Inflammatory macrophage treated with lipopolysaccharide for 4 hours (primary cell): ENCODE measurements at regions not wholly inside any gene's neighbourhood (a gene's known extent, or its start where the extent isn't known, plus 50 kb on each side); places are given as distances from the start of the nearest gene placed in this dataset.
A peak's percentile ranks its signal among the peaks of the same experiment; 100 is the strongest.

Experiments used
- DNase-seq: peaks from one replicate; pipeline ENCODE4 v3.0.0-alpha.2; 2020

GRCh38 chr13:34257966-34258365 lies 440.0 kb downstream of the RFC3 start:
- peak; percentile 69 for DNase-seq

- DNase-seq: no peak
Observed at GRCh38 chr13:34258646-34259386, 440.9 kb downstream of the RFC3 start.

DNA sequence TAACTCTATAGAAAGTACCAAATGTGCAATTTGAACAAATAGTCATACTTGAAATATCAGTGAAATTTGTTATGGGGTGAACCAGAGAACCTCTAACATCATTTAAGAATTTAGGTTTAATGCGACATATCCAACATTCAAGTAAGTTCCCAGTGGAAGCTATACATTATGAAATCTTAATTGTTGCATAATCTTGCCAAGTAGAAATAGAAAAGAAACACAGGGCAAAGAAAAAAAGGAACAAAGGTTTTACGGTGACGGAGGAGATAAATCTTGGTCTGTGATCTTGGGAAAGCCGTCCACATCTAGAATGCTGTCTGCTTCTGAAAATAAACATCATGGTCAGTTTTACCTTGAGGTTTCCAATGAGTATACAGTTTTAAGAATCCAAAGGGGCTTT lies 445.7 kb downstream of the RFC3 start:
- peak; percentile 41 for DNase-seq

- DNase-seq: no peak
Observed at GRCh38 chr13:34265046-34265679, 447.2 kb downstream of the RFC3 start.

DNA sequence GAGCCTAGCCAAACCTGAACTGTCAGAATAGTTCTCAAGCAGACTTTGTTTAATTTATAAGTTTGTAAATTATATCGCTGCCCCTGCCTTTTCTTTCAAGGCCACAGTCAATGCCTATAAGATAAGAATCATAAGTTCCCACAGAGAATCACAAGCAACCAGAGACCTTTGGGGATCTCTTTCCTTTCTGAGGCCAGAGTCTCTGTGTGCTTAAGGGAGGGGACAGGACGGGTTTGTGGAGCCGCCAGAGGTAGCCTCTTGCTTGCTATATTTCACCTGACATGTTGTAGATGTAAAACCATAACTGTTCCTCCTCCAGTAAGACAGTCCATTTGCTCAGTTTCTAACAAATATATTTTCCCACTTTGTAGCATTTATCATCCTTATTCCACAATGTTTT lies 458.8 kb downstream of the RFC3 start:
- no peak for DNase-seq

GRCh38 chr13:34277936-34278335 lies 460.0 kb downstream of the RFC3 start:
- no peak for DNase-seq

- no peak for DNase-seq
Observed at GRCh38 chr13:34278780-34279179, 460.8 kb downstream of the RFC3 start.

DNA sequence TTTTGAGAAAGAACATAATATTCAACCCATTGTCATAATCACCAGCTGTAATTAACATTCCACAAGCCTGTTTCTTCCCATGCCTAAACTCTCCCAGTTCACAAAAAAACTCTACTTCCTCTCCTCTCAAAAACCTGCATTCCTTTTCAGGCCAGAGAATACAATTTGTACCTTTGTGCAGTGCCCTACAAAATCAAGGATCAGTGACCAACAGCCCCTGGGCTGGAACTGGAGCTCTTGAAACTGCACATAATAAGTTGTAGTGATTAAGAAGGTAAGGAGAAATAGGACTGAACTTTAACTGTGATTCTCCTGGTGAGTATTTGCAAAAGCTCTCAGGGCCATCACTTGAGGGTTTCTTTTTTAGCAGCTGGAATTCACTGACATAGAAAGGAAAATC lies 472.7 kb downstream of the RFC3 start:
- DNase-seq: no peak

- DNase-seq: no peak
Observed at GRCh38 chr13:34294483-34295129, 476.7 kb downstream of the RFC3 start.

DNA sequence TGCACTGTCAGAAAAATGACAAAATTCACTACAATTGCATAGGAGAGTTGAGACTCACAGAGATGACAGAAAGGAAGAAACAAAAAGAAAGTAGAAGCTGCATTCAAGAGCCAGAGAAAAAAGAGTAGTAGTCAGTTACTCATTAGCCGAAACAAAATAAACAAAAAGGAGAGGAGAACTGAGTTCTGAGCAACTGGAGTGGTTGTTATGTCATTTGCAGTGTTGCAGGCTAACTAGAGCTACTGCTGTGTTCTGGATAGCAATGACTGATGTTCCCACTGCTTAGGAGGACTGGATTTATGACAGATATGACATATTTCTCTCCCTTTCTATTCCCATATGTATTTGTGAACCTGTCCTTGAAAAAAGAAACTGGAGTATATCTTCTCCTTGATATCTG lies 482.6 kb downstream of the RFC3 start:
- DNase-seq: no peak

DNA sequence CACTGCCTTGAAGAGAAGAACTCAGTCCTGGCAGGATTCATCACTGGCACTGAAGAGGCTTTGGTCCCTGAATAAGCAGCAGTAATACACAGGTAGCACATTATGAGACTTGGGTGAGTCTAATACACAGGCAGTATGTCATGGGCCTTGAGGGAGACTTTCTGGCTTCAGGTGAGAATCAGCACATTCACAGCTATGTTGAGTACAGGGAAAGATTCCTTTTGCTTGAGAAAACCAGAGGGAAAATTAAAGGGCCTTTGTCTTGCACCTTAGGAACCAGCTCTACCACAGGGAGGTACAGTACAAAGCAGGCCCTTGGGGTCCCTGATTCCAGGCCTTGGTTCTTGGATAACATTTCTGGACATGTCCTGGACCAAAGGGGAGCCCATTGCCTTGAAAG lies 484.6 kb downstream of the RFC3 start:
- DNase-seq: no peak

- no peak for DNase-seq
Observed at GRCh38 chr13:34303346-34303745, 485.4 kb downstream of the RFC3 start.

DNA sequence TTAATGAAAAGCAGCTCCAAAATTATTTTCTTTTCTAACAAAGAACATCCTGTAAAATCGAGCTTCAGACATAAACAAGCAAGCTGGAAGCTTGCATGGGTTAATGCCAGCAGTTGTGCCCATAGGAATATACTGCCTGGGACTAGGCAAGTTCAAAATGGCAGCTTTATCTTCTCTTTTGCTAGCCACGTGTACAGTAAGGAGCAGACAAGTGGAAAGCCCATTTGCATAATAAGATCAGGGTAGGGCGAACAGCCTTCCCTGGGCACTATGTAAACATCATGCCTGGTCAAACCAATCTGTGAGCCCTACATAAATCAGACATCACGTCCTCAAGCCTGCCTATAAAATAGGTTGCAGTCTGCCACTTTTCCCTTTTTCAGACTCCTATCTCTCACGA lies 489.7 kb downstream of the RFC3 start:
- no peak for DNase-seq

DNA sequence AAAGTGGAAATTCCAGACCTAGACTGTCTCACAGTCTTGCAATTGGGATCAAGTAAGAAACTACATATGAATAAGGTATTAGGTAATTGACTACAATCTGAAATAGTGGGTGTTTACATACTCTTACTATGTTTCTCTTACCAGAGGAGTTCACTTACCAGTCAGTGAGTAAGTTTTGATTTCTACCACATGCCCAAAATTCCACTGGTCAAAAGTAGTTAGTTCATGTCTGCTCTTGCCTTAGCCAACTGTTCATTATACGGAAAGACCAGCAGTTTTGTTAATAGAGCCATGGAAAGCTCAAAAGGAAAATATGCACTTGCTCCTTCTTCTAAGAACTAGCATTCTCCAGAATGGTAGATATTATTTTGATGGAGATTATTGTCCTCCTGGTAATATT lies 490.8 kb downstream of the RFC3 start:
- DNase-seq: no peak

- no peak for DNase-seq
Observed at GRCh38 chr13:34310539-34310938, 492.6 kb downstream of the RFC3 start.

GRCh38 chr13:34311251-34311650 lies 493.3 kb downstream of the RFC3 start:
- no peak for DNase-seq

GRCh38 chr13:34312578-34312977 lies 494.6 kb downstream of the RFC3 start:
- DNase-seq: no peak

DNA sequence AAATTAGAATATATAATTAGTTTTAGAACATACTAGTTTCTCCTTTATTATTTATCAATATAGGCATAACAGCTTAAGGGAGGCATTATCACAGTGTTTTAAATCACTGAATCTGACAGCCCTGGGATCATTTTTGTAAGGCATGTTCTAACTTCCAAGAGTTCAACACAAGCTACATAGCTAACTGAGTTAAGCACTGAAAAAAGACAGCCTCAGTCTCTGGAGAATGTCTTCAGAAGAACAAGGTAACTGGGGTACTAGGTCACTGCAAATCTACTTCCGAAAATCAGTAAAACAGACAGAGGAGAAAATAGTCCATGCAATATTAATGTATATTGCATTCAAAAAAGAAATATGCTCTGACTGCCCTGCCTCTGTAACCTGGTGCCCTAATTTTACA lies 502.1 kb downstream of the RFC3 start:
- DNase-seq: no peak

DNA sequence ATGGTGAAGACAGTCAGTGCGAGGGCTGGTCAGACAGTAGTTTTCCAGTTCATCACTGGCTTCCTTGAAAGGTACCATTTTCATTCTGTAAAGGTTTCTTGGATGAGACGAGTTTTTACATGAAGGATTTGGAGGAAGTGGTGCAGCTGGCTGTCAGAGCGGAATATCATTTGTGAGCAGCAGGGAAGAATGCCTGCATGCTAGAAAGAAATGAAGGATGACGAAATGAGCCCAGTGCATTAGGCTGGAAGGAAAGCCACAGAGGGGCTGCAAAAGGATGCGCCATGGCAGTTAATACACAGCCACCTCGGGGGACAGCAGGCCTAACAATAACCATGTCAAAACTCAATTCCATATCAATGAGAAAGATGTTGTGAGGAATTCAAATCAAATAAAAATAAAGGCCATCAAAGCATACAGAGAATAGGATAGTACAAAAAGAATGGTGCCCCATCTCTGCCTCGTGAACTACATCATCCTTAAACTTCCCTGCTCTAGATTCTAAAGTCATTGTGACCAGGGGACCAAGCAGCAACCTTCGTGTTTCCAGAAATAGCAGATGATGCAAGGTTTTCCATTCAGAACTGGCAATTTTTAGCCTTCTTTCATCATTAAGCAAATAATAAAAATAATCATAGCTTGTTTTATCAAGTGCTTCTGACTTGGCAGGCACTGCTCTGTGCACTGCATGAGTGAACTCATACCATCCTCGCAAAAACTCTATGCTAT lies 504.2 kb downstream of the RFC3 start:
- no peak for DNase-seq

DNA sequence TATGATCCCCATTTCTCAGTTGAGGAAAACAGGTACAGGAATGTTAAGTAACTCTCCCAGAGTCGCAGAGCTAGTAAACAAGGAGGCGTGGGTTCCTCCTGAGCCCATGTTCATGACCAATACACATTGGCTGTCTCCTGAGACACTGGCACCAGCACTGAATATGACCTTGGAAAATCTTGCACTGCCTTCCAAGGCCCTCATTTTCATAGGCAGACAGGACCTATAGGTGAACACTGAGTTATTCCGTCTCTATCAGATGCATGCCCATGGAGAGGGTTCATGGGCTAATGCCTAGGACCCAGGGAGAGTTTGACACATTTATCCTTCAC lies 504.8 kb downstream of the RFC3 start:
- no peak for DNase-seq

DNA sequence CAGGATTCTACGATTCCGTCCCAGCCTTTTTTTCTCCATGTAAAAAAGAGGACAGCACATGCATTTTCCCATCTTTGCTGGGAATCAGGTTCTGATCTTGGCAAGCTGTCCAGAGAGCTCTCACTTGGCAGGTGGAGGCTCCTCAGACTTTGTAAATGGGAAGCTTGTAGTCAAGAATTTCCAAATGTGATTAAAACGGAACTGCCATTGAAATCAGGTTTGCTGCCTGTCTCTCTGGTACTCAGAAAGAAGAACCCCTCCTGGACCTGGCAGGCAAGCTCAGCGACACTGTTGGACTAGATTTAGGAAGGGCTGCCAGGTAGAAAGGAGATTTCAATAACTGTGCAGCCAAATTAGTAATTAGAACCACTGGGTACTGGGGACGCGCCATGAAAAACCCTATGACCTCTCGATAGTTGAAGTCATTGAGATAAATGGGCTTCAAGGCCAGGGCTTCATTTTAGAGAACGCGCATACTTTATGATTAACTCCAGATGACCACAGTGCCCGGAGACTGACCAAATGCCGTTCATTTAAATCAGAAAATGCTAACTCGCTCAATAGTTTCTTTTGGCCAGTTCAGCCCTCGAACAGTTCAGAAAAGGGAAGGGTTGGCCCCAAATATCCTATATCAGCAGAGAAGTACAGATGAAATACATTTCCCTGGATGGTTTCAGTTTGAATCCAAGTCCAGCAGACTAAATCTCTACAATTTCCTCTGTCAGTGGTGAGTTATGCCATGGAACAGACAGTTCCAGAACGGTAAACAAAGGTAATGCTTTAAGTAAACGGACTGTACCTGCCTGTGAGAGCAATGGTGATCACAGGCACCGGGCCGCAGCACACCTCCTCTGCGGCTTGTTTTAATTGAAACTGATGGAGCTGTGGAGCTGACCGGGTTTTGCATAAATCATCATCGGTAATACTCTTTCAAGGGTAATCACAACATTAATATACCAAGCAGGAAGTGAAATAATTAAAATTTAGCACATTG lies 517.4 kb downstream of the RFC3 start:
- DNase-seq: no peak

- DNase-seq: no peak
Observed at GRCh38 chr13:34338102-34338501, 520.2 kb downstream of the RFC3 start.

GRCh38 chr13:34340534-34340933 lies 522.6 kb downstream of the RFC3 start:
- DNase-seq: no peak
